ENCODE measurements at regions not wholly inside any gene's neighbourhood (a gene's known extent, or its start where the extent isn't known, plus 50 kb on each side); places are given as distances from the start of the nearest gene placed in this dataset.
"Not testable (repeated sequence)": the region's sequence is repeated elsewhere in the genome, so short reads cannot be mapped to it uniquely, and the experiment has no call there.

- H3K4me1 Mint-ChIP-seq (ENCODE audit: low read depth); ATAC-seq; H3K4me3 Mint-ChIP-seq; H3K27me3 Mint-ChIP-seq (ENCODE audit: low read depth); H3K36me3 Mint-ChIP-seq (ENCODE audit: insufficient read depth); DNase-seq; H3K9me3 Mint-ChIP-seq: not testable (repeated sequence)
These were observed 424.3 kb upstream of the ZNF337 start for GRCh38 chr20:26120920-26121319.

DNA sequence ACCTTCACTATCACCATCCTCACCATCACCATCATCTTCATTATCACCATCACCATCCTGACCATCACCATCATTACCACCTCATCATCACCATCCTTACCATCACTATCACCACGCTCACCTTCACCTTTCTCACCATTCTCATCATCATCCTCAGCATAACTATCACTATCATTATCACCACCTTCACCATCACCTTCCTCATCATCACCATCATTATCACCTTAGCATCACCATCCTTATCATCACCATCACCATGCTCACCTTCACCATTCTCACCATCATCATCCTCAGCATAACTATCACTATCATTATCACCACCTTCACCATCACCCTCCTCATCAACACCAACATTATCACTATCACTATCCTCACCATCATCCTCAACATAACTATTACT lies 397.8 kb upstream of the ZNF337 start:
- not testable (repeated sequence) for DNase-seq; H3K9me3 Mint-ChIP-seq; H3K4me1 Mint-ChIP-seq (ENCODE audit: low read depth); ATAC-seq; H3K27me3 Mint-ChIP-seq (ENCODE audit: low read depth); H3K4me3 Mint-ChIP-seq; H3K36me3 Mint-ChIP-seq (ENCODE audit: insufficient read depth)

GRCh38 chr20:26091921-26092320 lies 395.3 kb upstream of the ZNF337 start:
- not testable (repeated sequence) for H3K36me3 Mint-ChIP-seq (ENCODE audit: insufficient read depth); H3K27me3 Mint-ChIP-seq (ENCODE audit: low read depth); H3K4me1 Mint-ChIP-seq (ENCODE audit: low read depth); ATAC-seq; H3K9me3 Mint-ChIP-seq; DNase-seq; H3K4me3 Mint-ChIP-seq

GRCh38 chr20:26086195-26086594 lies 389.5 kb upstream of the ZNF337 start:
- H3K4me1 Mint-ChIP-seq (ENCODE audit: low read depth); H3K4me3 Mint-ChIP-seq; H3K27me3 Mint-ChIP-seq (ENCODE audit: low read depth); H3K9me3 Mint-ChIP-seq; ATAC-seq; DNase-seq; H3K36me3 Mint-ChIP-seq (ENCODE audit: insufficient read depth): not testable (repeated sequence)

GRCh38 chr20:26073972-26074371 lies 377.3 kb upstream of the ZNF337 start:
- DNase-seq = not testable (repeated sequence)

DNA sequence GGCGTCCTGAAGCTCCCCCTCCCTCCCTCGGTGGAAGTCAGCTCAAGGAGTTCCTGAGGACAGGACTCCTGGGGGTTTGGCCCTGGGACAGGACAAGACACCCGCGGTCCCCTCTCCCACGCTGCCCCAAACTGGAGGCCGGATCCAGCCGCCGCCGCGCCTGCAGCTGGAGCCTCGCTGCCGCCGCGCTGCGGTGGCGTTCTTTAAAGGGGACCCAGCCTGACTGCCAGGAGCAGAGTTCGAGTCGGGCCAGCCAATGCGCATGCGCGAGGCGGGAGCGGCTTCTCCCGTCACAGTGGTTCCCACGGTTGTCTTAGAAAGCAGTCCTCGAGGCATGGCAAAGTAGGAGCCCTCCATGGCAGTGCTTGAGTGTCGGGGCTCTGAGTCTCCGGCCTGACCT lies 362.7 kb upstream of the ZNF337 start:
- not testable (repeated sequence) for ATAC-seq; H3K36me3 Mint-ChIP-seq (ENCODE audit: insufficient read depth); H3K9me3 Mint-ChIP-seq; H3K4me1 Mint-ChIP-seq (ENCODE audit: low read depth); DNase-seq; H3K27me3 Mint-ChIP-seq (ENCODE audit: low read depth); H3K4me3 Mint-ChIP-seq

More at GRCh38 chr20:26073972-26074371, 377.3 kb upstream of the ZNF337 start:
- not testable (repeated sequence) for H3K4me3 Mint-ChIP-seq; ATAC-seq; H3K9me3 Mint-ChIP-seq; H3K36me3 Mint-ChIP-seq (ENCODE audit: insufficient read depth); H3K27me3 Mint-ChIP-seq (ENCODE audit: low read depth); H3K4me1 Mint-ChIP-seq (ENCODE audit: low read depth)

GRCh38 chr20:26058446-26058845 lies 361.8 kb upstream of the ZNF337 start:
- not testable (repeated sequence) for ATAC-seq; H3K9me3 Mint-ChIP-seq; H3K36me3 Mint-ChIP-seq (ENCODE audit: insufficient read depth); H3K4me3 Mint-ChIP-seq; H3K4me1 Mint-ChIP-seq (ENCODE audit: low read depth); H3K27me3 Mint-ChIP-seq (ENCODE audit: low read depth); DNase-seq

DNA sequence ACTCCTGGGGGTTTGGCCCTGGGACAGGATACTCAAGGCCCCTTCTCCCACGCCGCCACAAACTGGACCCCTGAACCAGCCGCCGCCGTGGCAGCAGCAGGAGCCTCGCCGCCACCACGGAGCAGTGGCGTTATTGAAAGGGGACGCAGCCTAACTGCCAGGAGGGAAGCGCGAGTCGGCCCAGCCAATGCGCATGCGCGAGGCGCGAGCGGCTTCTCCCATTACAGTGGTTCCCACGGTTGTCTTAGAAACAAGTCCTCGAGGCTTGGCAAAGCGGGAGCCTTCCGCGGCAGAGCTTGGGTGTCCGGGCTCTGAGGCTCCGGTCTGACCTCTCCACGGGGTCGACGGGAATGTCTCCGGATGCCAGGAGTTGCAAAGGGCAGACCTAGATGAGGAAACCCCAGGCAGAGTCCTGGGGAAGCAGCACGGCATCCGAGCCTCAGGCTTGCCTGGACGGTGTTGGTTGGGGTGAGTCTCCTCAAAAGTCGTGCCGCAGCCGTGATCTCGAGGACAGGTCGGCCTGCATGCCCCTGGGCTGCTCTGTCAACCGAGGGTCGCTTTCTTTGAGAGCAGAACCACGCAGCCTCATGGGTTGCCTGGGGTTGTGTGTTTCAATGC lies 360.6 kb upstream of the ZNF337 start:
- not testable (repeated sequence) for DNase-seq; H3K9me3 Mint-ChIP-seq; H3K27me3 Mint-ChIP-seq (ENCODE audit: low read depth); H3K36me3 Mint-ChIP-seq (ENCODE audit: insufficient read depth); H3K4me1 Mint-ChIP-seq (ENCODE audit: low read depth); H3K4me3 Mint-ChIP-seq
- ATAC-seq = peak; percentile 48 to 59

DNA sequence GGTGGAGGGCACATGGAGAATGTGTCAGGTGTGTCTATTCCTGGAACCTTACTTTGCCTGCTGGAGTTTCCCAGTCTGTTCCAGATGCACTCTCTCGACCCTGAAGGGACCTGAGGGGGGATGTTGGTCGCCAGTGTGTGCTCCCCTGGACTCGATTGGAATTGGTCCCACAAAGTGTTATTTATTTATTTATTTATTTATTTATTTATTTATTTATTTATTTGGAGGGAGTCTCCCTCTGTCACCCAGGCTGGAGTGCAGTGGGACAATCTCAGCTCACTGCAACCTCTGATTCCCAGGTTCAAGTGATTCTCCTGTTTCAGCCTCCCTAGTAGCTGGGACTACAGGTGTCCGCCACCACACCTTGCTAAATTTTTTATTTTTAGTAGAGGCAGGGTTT lies 329.1 kb upstream of the ZNF337 start:
- not testable (repeated sequence) for H3K36me3 Mint-ChIP-seq (ENCODE audit: insufficient read depth); H3K27me3 Mint-ChIP-seq (ENCODE audit: low read depth); H3K4me3 Mint-ChIP-seq; H3K9me3 Mint-ChIP-seq; ATAC-seq; DNase-seq; H3K4me1 Mint-ChIP-seq (ENCODE audit: low read depth)

GRCh38 chr20:26010942-26011276 lies 314.3 kb upstream of the ZNF337 start:
- H3K27me3 Mint-ChIP-seq (ENCODE audit: low read depth); H3K36me3 Mint-ChIP-seq (ENCODE audit: insufficient read depth); H3K4me1 Mint-ChIP-seq (ENCODE audit: low read depth); ATAC-seq; DNase-seq; H3K9me3 Mint-ChIP-seq: not testable (repeated sequence)
- H3K4me3 Mint-ChIP-seq = peak overlapping the region; percentile 97

GRCh38 chr20:26010224-26010941 lies 313.7 kb upstream of the ZNF337 start:
- not testable (repeated sequence) for ATAC-seq; H3K9me3 Mint-ChIP-seq; DNase-seq; H3K27me3 Mint-ChIP-seq (ENCODE audit: low read depth); H3K36me3 Mint-ChIP-seq (ENCODE audit: insufficient read depth); H3K4me1 Mint-ChIP-seq (ENCODE audit: low read depth)
- peak overlapping the region; percentile 97 for H3K4me3 Mint-ChIP-seq

DNA sequence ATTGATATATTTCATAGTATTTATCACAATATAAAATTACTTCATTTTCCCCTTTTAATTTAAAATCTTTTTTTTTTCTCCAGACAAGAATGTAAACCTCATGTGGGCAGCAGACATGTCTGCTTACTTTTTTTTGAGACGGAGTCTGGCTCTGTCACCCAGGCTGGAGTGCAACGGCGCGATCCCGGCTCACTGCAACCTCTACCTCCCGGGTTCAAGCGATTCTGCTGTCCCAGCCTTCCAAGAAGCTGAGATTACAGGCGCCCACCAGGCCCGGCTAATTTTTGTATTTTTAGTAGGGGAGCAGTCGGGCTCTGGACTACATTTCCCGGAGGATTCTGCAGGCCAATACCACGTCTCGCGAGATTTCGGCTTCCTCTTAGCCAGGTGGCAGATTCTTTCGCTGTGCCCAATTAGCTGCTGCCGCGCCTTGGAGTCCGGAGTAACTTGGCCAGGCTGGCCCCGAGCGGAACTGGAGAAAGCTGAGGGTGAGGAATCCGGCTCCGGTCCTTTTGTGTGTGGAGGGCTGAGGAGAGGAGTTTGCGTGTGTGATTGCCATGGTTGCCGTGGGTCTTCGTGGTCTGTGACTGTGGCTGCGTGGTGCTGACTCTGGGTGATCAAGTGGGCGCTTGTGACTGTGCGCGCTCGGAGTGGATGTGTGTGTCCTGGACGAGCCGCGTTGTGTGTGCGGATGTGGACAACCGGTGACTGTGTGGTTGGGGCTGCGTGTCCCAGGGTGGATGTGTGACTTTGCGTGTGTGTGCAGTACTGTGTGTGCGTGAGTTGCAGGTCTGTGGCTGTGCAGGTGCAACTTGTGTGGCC lies 313.0 kb upstream of the ZNF337 start:
- not testable (repeated sequence) for ATAC-seq; H3K27me3 Mint-ChIP-seq (ENCODE audit: low read depth); H3K4me1 Mint-ChIP-seq (ENCODE audit: low read depth); H3K9me3 Mint-ChIP-seq; H3K36me3 Mint-ChIP-seq (ENCODE audit: insufficient read depth)
- peak; percentile 48 for DNase-seq
- peak overlapping the region; percentile 97 for H3K4me3 Mint-ChIP-seq

GRCh38 chr20:26008026-26008425 lies 311.4 kb upstream of the ZNF337 start:
- H3K4me3 Mint-ChIP-seq; ATAC-seq; H3K36me3 Mint-ChIP-seq (ENCODE audit: insufficient read depth); H3K27me3 Mint-ChIP-seq (ENCODE audit: low read depth); H3K4me1 Mint-ChIP-seq (ENCODE audit: low read depth); H3K9me3 Mint-ChIP-seq; DNase-seq: not testable (repeated sequence)

- not testable (repeated sequence) for H3K36me3 Mint-ChIP-seq (ENCODE audit: insufficient read depth); H3K4me1 Mint-ChIP-seq (ENCODE audit: low read depth); H3K27me3 Mint-ChIP-seq (ENCODE audit: low read depth); ATAC-seq; DNase-seq; H3K9me3 Mint-ChIP-seq; H3K4me3 Mint-ChIP-seq
These were observed 309.5 kb upstream of the ZNF337 start for GRCh38 chr20:26006164-26006563.

DNA sequence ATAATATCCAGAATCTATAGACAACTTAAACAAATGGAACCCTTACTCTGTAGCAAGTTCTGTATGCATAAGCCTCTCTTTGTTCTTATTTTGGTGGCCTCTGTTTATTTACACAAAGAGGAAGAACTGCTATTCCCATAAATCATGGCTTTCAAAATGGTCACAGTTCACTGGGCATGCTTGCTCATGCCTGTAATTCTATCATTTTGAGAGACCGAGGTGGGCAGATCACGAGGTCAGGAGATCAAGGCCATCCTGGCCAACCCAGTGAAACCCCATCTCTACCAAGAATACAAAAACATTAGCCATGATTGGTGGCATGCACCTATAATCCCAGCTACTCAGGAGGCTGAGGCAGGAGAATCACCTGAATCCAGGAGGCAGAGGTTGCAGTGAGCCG lies 307.3 kb upstream of the ZNF337 start:
- not testable (repeated sequence) for H3K4me1 Mint-ChIP-seq (ENCODE audit: low read depth); ATAC-seq; H3K4me3 Mint-ChIP-seq; H3K27me3 Mint-ChIP-seq (ENCODE audit: low read depth); H3K9me3 Mint-ChIP-seq; H3K36me3 Mint-ChIP-seq (ENCODE audit: insufficient read depth); DNase-seq
